Endothelial cell of umbilical vein (primary cell): ENCODE measurements at regions not wholly inside any gene's neighbourhood (a gene's known extent, or its start where the extent isn't known, plus 50 kb on each side); places are given as distances from the start of the nearest gene placed in this dataset.

Experiments used
- BruUV-seq: library from RNA; stranded (reverse); fragments of 400-500 nt; replicated peaks from 2 replicates; lab custom pipeline; 2021; lab: Mats Ljungman, UMichigan
- CTCF ChIA-PET: fragments of 300-600, 350-600 bp; sonication (Branson Sonifier 250); formaldehyde crosslinking; loops from one replicate; lab custom pipeline; 2021; ENCODE audit warnings: antibody characterized with exemption, inconsistent platforms; lab: Charles Lee
- POLR2A ChIA-PET: fragments of 300-600, 350-600 bp; sonication (Branson Sonifier 250); formaldehyde crosslinking; loops from one replicate; lab custom pipeline; 2021; ENCODE audit warnings: antibody characterized with exemption, inconsistent platforms; lab: Charles Lee
- DNase-seq: peaks from one replicate; pipeline ENCODE4 v3.0.0-alpha.2; 2011; ENCODE audit warnings: low read depth, low spot score
- FAIRE-seq: peaks from 2 replicates; lab custom pipeline; 2011; peaks lifted over from hg19 to GRCh38; lab: Jason Lieb, UNC
- H2AFZ ChIP-seq: 2 replicates; pipeline ENCODE4 v1.6.0; 2012; ENCODE audit warnings: low read depth, low read length, control low read depth, inconsistent platforms
- H3K27ac ChIP-seq: 2 replicates; pipeline ENCODE4 v1.5.1; 2011; ENCODE audit warnings: low read depth, mild to moderate bottlenecking, control low read depth, low read length, moderate library complexity; ENCODE audit not compliant: insufficient read depth
- H3K27me3 ChIP-seq, 2 experiments: 2 replicates each; pipeline versions ENCODE4 v1.6.0 to v1.6.1; 2011; ENCODE audit warnings: low read length in 2 of 2, mixed read lengths in 1 of 2; ENCODE audit not compliant: control insufficient read depth in 2 of 2, insufficient read depth in 2 of 2
- H3K36me3 ChIP-seq, 2 experiments: 2 replicates in 1 of 2; 3 replicates in 1 of 2; pipeline ENCODE4 v1.5.1; 2011; ENCODE audit warnings: low read length in 2 of 2, mild to moderate bottlenecking in 1 of 2, moderate library complexity in 1 of 2; ENCODE audit not compliant: control insufficient read depth in 2 of 2, insufficient read depth in 2 of 2; ENCODE audit errors: extremely low read depth in 1 of 2
- H3K4me1 ChIP-seq: 3 replicates; pipeline ENCODE4 v1.5.1; 2011; ENCODE audit warnings: mild to moderate bottlenecking, low read length; ENCODE audit not compliant: control insufficient read depth, insufficient read depth; ENCODE audit errors: extremely low read depth
- H3K4me2 ChIP-seq: 2 replicates; pipeline ENCODE4 v1.6.1; 2011; ENCODE audit warnings: low read length, control low read depth, mixed read lengths; ENCODE audit not compliant: insufficient read depth
- H3K4me3 ChIP-seq, 3 experiments: fragments of 200-600 bp in 1 of 3; sonication (generic), shearing (Covaris generic) in 1 of 3; replicated peaks in 1 of 3; 2 replicates each; pipeline ENCODE4 v1.5.1; 2011 to 2016; ENCODE audit warnings: control low read depth in 3 of 3, low read length in 3 of 3, mild to moderate bottlenecking in 2 of 3, inconsistent platforms in 1 of 3, low read depth in 1 of 3, moderate library complexity in 1 of 3; ENCODE audit not compliant: insufficient read depth in 1 of 3
- H3K79me2 ChIP-seq: 2 replicates; pipeline ENCODE4 v1.6.0; 2012; ENCODE audit warnings: low read length, inconsistent platforms; ENCODE audit not compliant: control insufficient read depth, insufficient read depth
- H3K9ac ChIP-seq: replicated peaks from 2 replicates; pipeline ENCODE3; 2011; ENCODE audit warnings: low read length, control low read depth; ENCODE audit not compliant: insufficient read depth; ENCODE audit errors: extremely low read depth
- H3K9me1 ChIP-seq: replicated peaks from 3 replicates; pipeline ENCODE4 v1.6.0; 2011; ENCODE audit warnings: mild to moderate bottlenecking, low read length; ENCODE audit not compliant: control insufficient read depth, insufficient read depth; ENCODE audit errors: extremely low read depth
- H3K9me3 ChIP-seq: replicated peaks from 2 replicates; pipeline ENCODE4 v1.5.1; 2012; ENCODE audit warnings: low read length, inconsistent platforms; ENCODE audit not compliant: control insufficient read depth, insufficient read depth
- H4K20me1 ChIP-seq: replicated peaks from 2 replicates; pipeline ENCODE3; 2011; ENCODE audit warnings: mild to moderate bottlenecking, low read length; ENCODE audit not compliant: control insufficient read depth, insufficient read depth; ENCODE audit errors: extremely low read depth
- EZH2 ChIP-seq: IDR thresholded peaks from 2 replicates; pipeline ENCODE4 v1.6.1; 2012; ENCODE audit warnings: borderline replicate concordance, low read depth, mild to moderate bottlenecking, moderate library complexity, low read length, inconsistent platforms; ENCODE audit not compliant: severe bottlenecking
- FOS ChIP-seq: IDR thresholded peaks from 2 replicates; pipeline ENCODE4 v1.6.1; 2011; ENCODE audit warnings: mild to moderate bottlenecking, low read length, moderate library complexity, borderline replicate concordance; ENCODE audit not compliant: insufficient read depth
- GATA2 ChIP-seq: IDR thresholded peaks from 2 replicates; pipeline ENCODE4 v1.7.0; 2011; ENCODE audit warnings: low read depth, mild to moderate bottlenecking, moderate library complexity, mixed read lengths, low read length; ENCODE audit not compliant: insufficient read length, insufficient read depth
- JUN ChIP-seq: IDR thresholded peaks from 2 replicates; pipeline ENCODE4 v1.6.1; 2011; ENCODE audit warnings: borderline replicate concordance, low read depth; ENCODE audit not compliant: insufficient read length, insufficient read depth
- MYC ChIP-seq: IDR thresholded peaks from one replicate; pipeline ENCODE4 v1.6.1; 2011; ENCODE audit warnings: mild to moderate bottlenecking, low read depth, low read length
- POLR2A ChIP-seq: IDR thresholded peaks from 2 replicates; pipeline ENCODE4 v1.6.1; 2012; ENCODE audit warnings: low read depth, mild to moderate bottlenecking, control low read depth, low read length
- POLR2AphosphoS5 ChIP-seq: IDR thresholded peaks from 2 replicates; pipeline ENCODE4 v1.6.1; 2012; ENCODE audit warnings: low read depth, mild to moderate bottlenecking, control low read depth, low read length, moderate library complexity; ENCODE audit not compliant: insufficient read depth
- dilution Hi-C: fragments of 300-500 bp; cut with MboI; formaldehyde crosslinking; loops from one replicate; pipeline ENCODE4 v1.15.0; 2019; ENCODE audit warnings: low sequenced_read_pairs; ENCODE audit not compliant: extremely low pct_ligation_motif_present
- intact Hi-C: fragments of 100-400 bp; cut with micrococcal nuclease; formaldehyde crosslinking; loops from one replicate; pipeline ENCODE4 v1.10.0; 2022
- TF ChIP-seq, protein P1 (sequence below): IDR thresholded peaks from 2 replicates; pipeline ENCODE4 v1.6.1; 2011; ENCODE audit not compliant: insufficient read depth, insufficient read length
- TF ChIP-seq, protein P2 (sequence below), 2 donors: IDR thresholded peaks; 1 replicate in 1 of 2; 2 replicates in 1 of 2; pipeline ENCODE4 v1.5.1; 2011; ENCODE audit warnings: low read length in 2 of 2, mild to moderate bottlenecking in 2 of 2, moderate library complexity in 2 of 2, control low read depth in 1 of 2, inconsistent platforms in 1 of 2, low read depth in 1 of 2; ENCODE audit not compliant: insufficient read depth in 1 of 2; ENCODE audit errors: extremely low read depth in 1 of 2

DNA sequence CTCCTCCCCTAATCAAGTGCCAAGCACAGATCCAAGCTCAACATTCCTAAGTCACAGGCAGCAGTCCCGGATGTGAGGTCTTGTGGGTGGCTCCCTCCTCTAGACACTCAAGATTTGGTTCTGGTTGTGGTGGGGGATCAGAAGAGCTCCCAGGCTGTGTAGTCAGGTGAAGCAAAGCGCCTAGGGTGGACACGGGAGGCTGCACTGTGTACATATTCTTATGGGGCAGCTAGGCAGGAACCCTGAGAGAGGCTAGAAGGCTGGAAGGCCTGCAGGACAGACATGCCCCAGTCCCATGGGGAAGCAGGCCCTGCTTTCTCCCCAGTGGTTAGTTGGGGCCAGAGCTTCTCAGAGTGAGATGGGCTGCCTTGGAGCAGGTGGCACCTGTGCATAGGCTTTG, 118.9 kb downstream of the DDX3Y start:
- dilution Hi-C loops (no loop called here), intact Hi-C loops (no loop called here)
- FAIRE-seq (no peak), DNase-seq (no peak)
- ChIA-PET POLR2A (no interaction called here), CTCF (interaction anchor here (1.4 kb wide), 1 partner anchor 320 kb away, joined by 4 read pairs; no protein-coding TSS in a partner anchor)
- Histone ChIP-seq H3K27me3 (no peaks in the 10 kb centered on the region), H3K4me3 (no peak overlapping the region), H3K9ac (no peak overlapping the region), H3K4me2 (no peak overlapping the region), H3K36me3 (no peaks in the 10 kb centered on the region), H3K9me1 (no peaks in the 10 kb centered on the region), H3K79me2 (no peaks in the 10 kb centered on the region), H4K20me1 (no peaks in the 10 kb centered on the region), H2AFZ (no peak overlapping the region), H3K4me1 (no peaks in the 10 kb centered on the region), H3K9me3 (no peaks in the 10 kb centered on the region), H3K27ac (no peak overlapping the region)
- TF ChIP-seq JUN, result no peak
- TF ChIP-seq GATA2, result no peak
- TF ChIP-seq FOS, result no peak
- no peak for TF ChIP-seq POLR2A
- TF ChIP-seq, protein P1, sequence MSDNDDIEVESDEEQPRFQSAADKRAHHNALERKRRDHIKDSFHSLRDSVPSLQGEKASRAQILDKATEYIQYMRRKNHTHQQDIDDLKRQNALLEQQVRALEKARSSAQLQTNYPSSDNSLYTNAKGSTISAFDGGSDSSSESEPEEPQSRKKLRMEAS, result no peak
- no peak for TF ChIP-seq MYC
- no TSS peak for BruUV-seq

DNA sequence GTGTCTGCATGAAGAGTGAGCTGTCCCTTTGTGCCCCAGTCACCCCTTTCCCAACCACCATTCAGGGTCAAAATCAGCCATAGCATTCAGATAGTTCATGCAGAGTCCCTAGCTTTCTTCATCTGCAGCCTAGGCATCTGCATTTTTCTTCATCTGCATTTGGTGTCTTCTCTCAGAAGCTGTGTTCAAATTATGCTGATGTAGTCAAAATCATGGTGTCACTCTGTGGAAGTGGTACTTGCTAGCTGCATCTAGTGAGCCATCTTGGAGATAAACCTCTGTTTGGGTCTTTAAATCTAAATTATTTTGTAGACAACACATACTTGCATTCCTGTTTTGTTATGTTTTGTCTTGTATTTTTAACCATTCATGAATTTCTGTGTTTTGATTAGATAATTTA, 119.8 kb downstream of the DDX3Y start:
- ChIA-PET POLR2A (no interaction called here), CTCF (interaction anchor here (1.4 kb wide), 1 partner anchor 319 kb away, joined by 4 read pairs; no protein-coding TSS in a partner anchor)
- TF ChIP-seq GATA2, result no peak
- TF ChIP-seq, protein P1, result no peak
- TF ChIP-seq, protein P2, sequence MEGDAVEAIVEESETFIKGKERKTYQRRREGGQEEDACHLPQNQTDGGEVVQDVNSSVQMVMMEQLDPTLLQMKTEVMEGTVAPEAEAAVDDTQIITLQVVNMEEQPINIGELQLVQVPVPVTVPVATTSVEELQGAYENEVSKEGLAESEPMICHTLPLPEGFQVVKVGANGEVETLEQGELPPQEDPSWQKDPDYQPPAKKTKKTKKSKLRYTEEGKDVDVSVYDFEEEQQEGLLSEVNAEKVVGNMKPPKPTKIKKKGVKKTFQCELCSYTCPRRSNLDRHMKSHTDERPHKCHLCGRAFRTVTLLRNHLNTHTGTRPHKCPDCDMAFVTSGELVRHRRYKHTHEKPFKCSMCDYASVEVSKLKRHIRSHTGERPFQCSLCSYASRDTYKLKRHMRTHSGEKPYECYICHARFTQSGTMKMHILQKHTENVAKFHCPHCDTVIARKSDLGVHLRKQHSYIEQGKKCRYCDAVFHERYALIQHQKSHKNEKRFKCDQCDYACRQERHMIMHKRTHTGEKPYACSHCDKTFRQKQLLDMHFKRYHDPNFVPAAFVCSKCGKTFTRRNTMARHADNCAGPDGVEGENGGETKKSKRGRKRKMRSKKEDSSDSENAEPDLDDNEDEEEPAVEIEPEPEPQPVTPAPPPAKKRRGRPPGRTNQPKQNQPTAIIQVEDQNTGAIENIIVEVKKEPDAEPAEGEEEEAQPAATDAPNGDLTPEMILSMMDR (IDR thresholded peaks at IDR 0.05; ENCODE audit: extremely low read depth in 1 of 2, insufficient read depth in 1 of 2, low read depth in 1 of 2, low read length in 2 of 2), result no peak
- no peak for TF ChIP-seq JUN
- no peak for TF ChIP-seq EZH2
- no peak for TF ChIP-seq POLR2AphosphoS5
- no peak for TF ChIP-seq POLR2A
- no peak for TF ChIP-seq FOS
- TF ChIP-seq MYC, result no peak
- intact Hi-C loops, result no loop called here
- no peaks in the 10 kb centered on the region for H3K27me3 ChIP-seq
- DNase-seq (no peak), FAIRE-seq (no peak)
- H3K9me1 ChIP-seq, result no peaks in the 10 kb centered on the region
- H4K20me1 ChIP-seq, result no peaks in the 10 kb centered on the region
- H3K27ac ChIP-seq, result no peak overlapping the region
- dilution Hi-C loops, result no loop called here
- no peak overlapping the region for H3K4me3 ChIP-seq
- H3K9me3 ChIP-seq, result no peaks in the 10 kb centered on the region
- no peaks in the 10 kb centered on the region for H3K79me2 ChIP-seq
- no peak overlapping the region for H3K4me2 ChIP-seq
- H3K9ac ChIP-seq, result no peak overlapping the region
- no peak overlapping the region for H2AFZ ChIP-seq
- no peaks in the 10 kb centered on the region for H3K36me3 ChIP-seq
- no TSS peak for BruUV-seq
- no peaks in the 10 kb centered on the region for H3K4me1 ChIP-seq
